Thoracic aorta (tissue), 2 donors: ENCODE measurements at regions not wholly inside any gene's neighbourhood (a gene's known extent, or its start where the extent isn't known, plus 50 kb on each side); places are given as distances from the start of the nearest gene placed in this dataset.

Source experiments
- ATAC-seq: fragments of 150-250 bp; one replicate; pipeline ENCODE4 v1.8.0; 2017; ENCODE audit warnings: low read depth; ENCODE audit not compliant: insufficient number of reproducible peaks, low FRiP score
- DNase-seq: peaks from one replicate; pipeline ENCODE4 v3.0.0-alpha.2; 2020; ENCODE audit warnings: low spot score
- H3K27ac ChIP-seq, 2 donors: fragments of 200-600 bp; sonication (generic); 1 replicate in 1 of 2; 2 replicates in 1 of 2; pipeline ENCODE4 v1.5.1; 2016; ENCODE audit warnings: mild to moderate bottlenecking in 2 of 2, moderate library complexity in 2 of 2
- H3K27me3 ChIP-seq: fragments of 200-600 bp; sonication (generic); replicated peaks from 2 replicates; pipeline ENCODE4 v1.6.0; 2016; ENCODE audit warnings: mild to moderate bottlenecking; ENCODE audit not compliant: insufficient read depth
- H3K36me3 ChIP-seq: fragments of 200-600 bp; sonication (generic); one replicate; pipeline ENCODE4 v1.5.1; 2016
- H3K4me1 ChIP-seq, 2 donors: fragments of 200-600 bp; sonication (generic); 1 replicate in 1 of 2; 2 replicates in 1 of 2; pipeline versions ENCODE4 v1.5.1 to v1.6.0; 2016; ENCODE audit warnings: low read depth in 2 of 2, mild to moderate bottlenecking in 1 of 2; ENCODE audit not compliant: control insufficient read depth in 1 of 2
- H3K4me3 ChIP-seq: fragments of 200-600 bp; sonication (generic); 2 replicates; pipeline ENCODE4 v1.5.1; 2016; ENCODE audit warnings: mild to moderate bottlenecking
- H3K9me3 ChIP-seq: fragments of 200-600 bp; sonication (generic); 2 replicates; pipeline ENCODE4 v1.5.1; 2016
- TF ChIP-seq, protein P1 (sequence below): fragments of 200-600 bp; sonication (generic); IDR thresholded peaks from one replicate; pipeline ENCODE4 v1.5.1; 2019; ENCODE audit warnings: antibody characterized with exemption

DNA sequence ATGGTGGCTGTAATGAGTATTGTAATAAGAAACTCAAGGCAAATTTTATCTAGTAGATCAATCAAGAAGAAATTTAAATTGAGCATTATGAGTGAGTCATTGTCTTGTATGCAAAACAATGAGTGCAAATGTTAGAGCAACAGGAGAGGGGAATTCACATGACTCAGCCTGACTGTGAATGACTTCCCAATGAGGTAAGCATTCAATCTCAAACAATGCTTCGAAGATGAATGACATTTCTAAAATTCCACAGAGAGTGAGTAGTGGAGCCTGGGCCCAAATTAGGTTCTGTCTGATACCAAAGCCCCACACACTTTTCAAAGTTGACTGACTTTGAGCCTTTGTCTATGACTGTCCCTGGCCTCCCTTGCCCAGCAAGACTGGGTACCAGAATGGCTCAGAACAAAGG, 738.0 kb downstream of the PTPRU start:
- Histone ChIP-seq H3K9me3 (no peaks in the 10 kb centered on the region), H3K36me3 (no peaks in the 10 kb centered on the region), H3K4me1 (no peaks in the 10 kb centered on the region), H3K27ac (no peak overlapping the region), H3K27me3 (no peaks in the 10 kb centered on the region), H3K4me3 (no peak overlapping the region)
- no peak for ATAC-seq
- TF ChIP-seq, protein P1, sequence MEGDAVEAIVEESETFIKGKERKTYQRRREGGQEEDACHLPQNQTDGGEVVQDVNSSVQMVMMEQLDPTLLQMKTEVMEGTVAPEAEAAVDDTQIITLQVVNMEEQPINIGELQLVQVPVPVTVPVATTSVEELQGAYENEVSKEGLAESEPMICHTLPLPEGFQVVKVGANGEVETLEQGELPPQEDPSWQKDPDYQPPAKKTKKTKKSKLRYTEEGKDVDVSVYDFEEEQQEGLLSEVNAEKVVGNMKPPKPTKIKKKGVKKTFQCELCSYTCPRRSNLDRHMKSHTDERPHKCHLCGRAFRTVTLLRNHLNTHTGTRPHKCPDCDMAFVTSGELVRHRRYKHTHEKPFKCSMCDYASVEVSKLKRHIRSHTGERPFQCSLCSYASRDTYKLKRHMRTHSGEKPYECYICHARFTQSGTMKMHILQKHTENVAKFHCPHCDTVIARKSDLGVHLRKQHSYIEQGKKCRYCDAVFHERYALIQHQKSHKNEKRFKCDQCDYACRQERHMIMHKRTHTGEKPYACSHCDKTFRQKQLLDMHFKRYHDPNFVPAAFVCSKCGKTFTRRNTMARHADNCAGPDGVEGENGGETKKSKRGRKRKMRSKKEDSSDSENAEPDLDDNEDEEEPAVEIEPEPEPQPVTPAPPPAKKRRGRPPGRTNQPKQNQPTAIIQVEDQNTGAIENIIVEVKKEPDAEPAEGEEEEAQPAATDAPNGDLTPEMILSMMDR = no peak
- no peak for DNase-seq

DNA sequence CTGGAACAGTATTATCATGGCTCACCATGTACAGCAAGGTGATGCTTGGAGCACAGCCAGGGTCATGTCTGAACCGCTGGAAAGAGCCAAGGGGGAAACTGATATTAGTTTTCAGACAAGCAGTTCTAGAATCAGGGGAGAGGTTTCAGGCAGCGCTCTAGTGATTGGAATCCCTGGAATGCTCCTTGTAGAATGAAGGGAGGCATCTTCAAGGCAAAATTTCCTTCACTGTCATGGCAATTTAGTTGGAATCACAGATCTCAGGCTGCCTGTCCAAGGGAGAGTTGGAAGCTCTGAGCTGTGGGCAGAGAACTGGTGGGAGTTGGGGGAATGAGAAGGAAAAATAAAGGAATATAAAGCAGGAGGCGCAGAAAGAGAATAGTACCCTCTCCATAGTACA, 737.1 kb downstream of the PTPRU start:
- ATAC-seq (no peak), DNase-seq (no peak)
- Histone ChIP-seq H3K4me3 (no peak overlapping the region), H3K27me3 (no peaks in the 10 kb centered on the region), H3K27ac (no peak overlapping the region), H3K9me3 (no peaks in the 10 kb centered on the region), H3K36me3 (no peaks in the 10 kb centered on the region), H3K4me1 (no peaks in the 10 kb centered on the region)
- TF ChIP-seq, protein P1 = no peak

DNA sequence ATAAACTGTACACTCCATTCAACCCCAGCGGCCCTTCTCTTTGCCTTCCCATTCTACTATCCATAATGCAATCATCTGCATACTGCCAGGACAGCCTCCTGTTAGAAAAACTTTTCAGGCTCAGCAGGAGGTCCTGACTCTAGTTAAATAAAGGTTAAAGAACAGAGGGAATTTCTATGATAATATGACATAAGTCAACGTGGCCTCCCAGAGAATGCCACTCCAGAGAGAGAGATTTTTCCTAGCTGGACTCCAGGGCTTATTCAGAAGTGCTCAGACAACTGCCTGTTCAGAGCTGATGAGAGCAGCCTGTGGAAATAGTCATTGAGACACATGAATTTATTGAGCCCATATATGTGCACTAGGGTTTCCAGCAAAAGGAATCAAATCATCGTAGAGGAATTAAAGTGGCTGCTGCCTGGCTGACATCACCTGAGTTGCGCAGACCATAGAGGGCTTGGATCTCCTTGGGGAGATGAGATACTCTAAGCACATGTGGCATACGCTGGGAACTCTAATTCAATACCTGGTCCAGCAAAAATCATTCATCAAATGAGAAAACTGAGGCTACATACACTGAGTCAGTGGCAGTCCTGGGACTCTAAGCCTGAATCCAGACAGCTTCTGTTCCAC, 736.2 kb downstream of the PTPRU start:
- no peaks in the 10 kb centered on the region for H3K27me3 ChIP-seq

GRCh38 chr1:29971703-29972102, 735.4 kb downstream of the PTPRU start:
- Histone ChIP-seq H3K36me3 (no peaks in the 10 kb centered on the region), H3K27ac (no peak overlapping the region), H3K27me3 (no peaks in the 10 kb centered on the region), H3K4me3 (no peak overlapping the region), H3K4me1 (no peaks in the 10 kb centered on the region), H3K9me3 (no peaks in the 10 kb centered on the region)
- TF ChIP-seq, protein P1 = no peak
- no peak for ATAC-seq
- no peak for DNase-seq

More for the DNA sequence above, 736.2 kb downstream of the PTPRU start:
- Histone ChIP-seq H3K27ac (no peak overlapping the region), H3K36me3 (no peaks in the 10 kb centered on the region), H3K4me3 (no peak overlapping the region), H3K9me3 (no peaks in the 10 kb centered on the region), H3K4me1 (no peaks in the 10 kb centered on the region)
- ATAC-seq = no peak
- TF ChIP-seq, protein P1 = no peak
- DNase-seq = no peak

DNA sequence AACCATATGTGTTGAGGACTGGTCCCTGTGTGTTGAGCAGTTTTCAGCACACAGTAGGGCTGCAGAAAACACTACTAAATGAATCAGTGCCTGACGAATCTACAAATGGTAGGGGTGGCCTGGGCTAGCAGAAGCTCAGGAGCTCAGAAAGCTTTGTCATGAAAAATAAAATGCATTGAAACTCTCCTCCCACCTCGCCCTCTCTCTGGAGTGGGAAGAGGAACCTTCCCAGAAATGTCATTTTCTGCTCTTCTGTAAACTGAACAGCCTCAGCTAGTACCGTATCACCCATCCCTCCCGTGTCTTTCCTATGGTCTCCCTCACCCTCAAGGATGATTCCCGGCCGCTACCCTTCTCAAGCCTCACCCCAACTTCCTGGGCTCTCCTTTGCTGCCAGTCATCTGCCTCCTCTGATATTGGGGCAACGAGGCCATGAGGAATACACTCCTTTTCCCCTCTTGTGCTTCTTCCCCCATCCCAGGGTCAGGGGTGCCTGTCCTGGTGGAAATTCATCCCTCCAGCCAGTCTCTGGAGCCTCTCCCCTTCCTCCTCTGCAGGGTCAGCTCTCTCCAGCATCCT, 734.5 kb downstream of the PTPRU start:
- DNase-seq (no peak), ATAC-seq (no peak)
- Histone ChIP-seq H3K27ac (no peak overlapping the region), H3K27me3 (no peaks in the 10 kb centered on the region), H3K4me1 (no peaks in the 10 kb centered on the region), H3K9me3 (no peaks in the 10 kb centered on the region), H3K36me3 (no peaks in the 10 kb centered on the region), H3K4me3 (no peak overlapping the region)
- TF ChIP-seq, protein P1 = no peak
